Psoas muscle (tissue), 7 donors: ENCODE measurements at regions not wholly inside any gene's neighbourhood (a gene's known extent, or its start where the extent isn't known, plus 50 kb on each side); places are given as distances from the start of the nearest gene placed in this dataset.

Experiments
- ATAC-seq, 4 donors: fragments of 200-7000 bp; cut with Tn5 transposase; one replicate each; pipeline ENCODE4 v1.9.1; 2020; ENCODE audit warnings: moderate library complexity in 3 of 4, mild to moderate bottlenecking in 2 of 4
- DNase-seq, 2 donors: peaks; one replicate each; pipeline ENCODE4 v3.0.0-alpha.2; 2020
- H3K27ac ChIP-seq: fragments of 200-600 bp; one replicate; pipeline ENCODE4 v1.8.0; 2022
- H3K27me3 ChIP-seq, 3 donors: fragments of 200-600 bp in 1 of 3; one replicate each; pipeline versions ENCODE4 v1.6.1 to v1.8.0; 2013 to 2022; ENCODE audit warnings: low read length in 2 of 3, mild to moderate bottlenecking in 2 of 3, moderate library complexity in 1 of 3; ENCODE audit not compliant: insufficient read depth in 3 of 3
- H3K36me3 ChIP-seq, 2 donors: fragments of 200-600 bp in 1 of 2; one replicate each; pipeline versions ENCODE4 v1.6.1 to v1.8.0; 2013 to 2022; ENCODE audit warnings: low read depth in 1 of 2, mild to moderate bottlenecking in 1 of 2, moderate library complexity in 1 of 2; ENCODE audit not compliant: insufficient read depth in 1 of 2
- H3K4me1 ChIP-seq: fragments of 200-600 bp; one replicate; pipeline ENCODE4 v1.8.0; 2022
- H3K4me3 ChIP-seq: fragments of 200-600 bp; one replicate; pipeline ENCODE4 v1.8.0; 2022; ENCODE audit warnings: mild to moderate bottlenecking
- H3K9me3 ChIP-seq: fragments of 200-600 bp; one replicate; pipeline ENCODE4 v1.8.0; 2022
- CTCF ChIP-seq: fragments of 200-600 bp; IDR thresholded peaks from one replicate; pipeline ENCODE4 v1.8.0; 2022; ENCODE audit warnings: antibody characterized with exemption
- WGBS, 3 donors: extraction: QIAGEN DNeasy Blood & Tissue Kit; methylation state at CpG; one replicate each; pipeline versions ENCODE4 v1.1.6 to v1.1.7; 2013; 5-methylcytosine and 5-hydroxymethylcytosine counted together
- intact Hi-C, 2 donors: fragments of 100-400 bp; cut with DNase I; formaldehyde crosslinking; loops; one replicate each; pipeline versions ENCODE4 v1.11.0 to v1.14.2; 2022
- donor health status: healthy with polysubstance abuse.
- donor health status: DM: no; HTN: no; CAD: no; lungs with moderate emphysema.
- donor health status: Bipolar disorder and iron deficiency.
- donor health status: healthy.
- donor health status: DM: yes; HTN: yes; CAD: no.
- donor health status: DM: no; HTN: no; CAD: no.
- donor health status: DM: yes; HTN: yes; CAD: no.

GRCh38 chr18:38456253-38456652 is 890.7 kb upstream of the CELF4 start:
- TF ChIP-seq CTCF: no peak

GRCh38 chr18:38454764-38455469 is 889.3 kb upstream of the CELF4 start:
- DNase-seq: no peak
- H3K9me3 ChIP-seq: no peaks in the 10 kb centered on the region
- WGBS, 3 donors: 71 to 85% (median 78%) methylated on average over 1 of the region's 1 CpG
- no peaks in the 10 kb centered on the region for H3K36me3 ChIP-seq
- H3K4me3 ChIP-seq: no peak overlapping the region
- H3K27me3 ChIP-seq: no peaks in the 10 kb centered on the region
- H3K27ac ChIP-seq: no peak overlapping the region
- no peaks in the 10 kb centered on the region for H3K4me1 ChIP-seq
- no peak for TF ChIP-seq CTCF
- no peak for ATAC-seq
- intact Hi-C loops: no loop called here

More at GRCh38 chr18:38456253-38456652, 890.7 kb upstream of the CELF4 start:
- WGBS, 3 donors: 67 to 77% (median 69%) methylated on average over 5 of the region's 5 CpGs
- no peak overlapping the region for H3K27ac ChIP-seq
- DNase-seq (no peak), ATAC-seq (no peak)
- no peaks in the 10 kb centered on the region for H3K9me3 ChIP-seq
- no peak overlapping the region for H3K4me3 ChIP-seq
- H3K27me3 ChIP-seq: no peaks in the 10 kb centered on the region
- intact Hi-C loops: no loop called here
- no peaks in the 10 kb centered on the region for H3K4me1 ChIP-seq
- H3K36me3 ChIP-seq: no peaks in the 10 kb centered on the region

- Histone ChIP-seq H3K27me3 (no peaks in the 10 kb centered on the region), H3K9me3 (no peaks in the 10 kb centered on the region), H3K4me3 (no peak overlapping the region), H3K27ac (no peak overlapping the region), H3K4me1 (no peaks in the 10 kb centered on the region), H3K36me3 (no peaks in the 10 kb centered on the region)
- intact Hi-C loops: no loop called here
- ATAC-seq: no peak
- no peak for TF ChIP-seq CTCF
- no peak for DNase-seq
- WGBS, 3 donors: 71 to 83% (median 82%) methylated on average over 5 of the region's 5 CpGs
Observed at GRCh38 chr18:38453880-38454279, 888.3 kb upstream of the CELF4 start.

- no peak for ATAC-seq
- Histone ChIP-seq H3K4me3 (no peak overlapping the region), H3K9me3 (no peaks in the 10 kb centered on the region), H3K27ac (no peak overlapping the region), H3K36me3 (no peaks in the 10 kb centered on the region), H3K4me1 (no peaks in the 10 kb centered on the region), H3K27me3 (no peaks in the 10 kb centered on the region)
- 54 to 59% (median 56%) methylated on average over 4 of the region's 4 CpGs for WGBS, 3 donors
- no peak for DNase-seq
- intact Hi-C loops: no loop called here
- TF ChIP-seq CTCF: no peak
Observed at GRCh38 chr18:38450876-38451275, 885.3 kb upstream of the CELF4 start.

- no peak overlapping the region for H3K27ac ChIP-seq
- H3K4me1 ChIP-seq: no peaks in the 10 kb centered on the region
- no peak overlapping the region for H3K4me3 ChIP-seq
- DNase-seq: no peak
- TF ChIP-seq CTCF: no peak
- H3K9me3 ChIP-seq: no peaks in the 10 kb centered on the region
- H3K36me3 ChIP-seq: no peaks in the 10 kb centered on the region
- 85 to 96% (median 90%) methylated on average over 1 of the region's 1 CpG for WGBS, 3 donors
- H3K27me3 ChIP-seq: no peaks in the 10 kb centered on the region
- no peak for ATAC-seq
- intact Hi-C loops: no loop called here
Observed at GRCh38 chr18:38445804-38446145, 880.2 kb upstream of the CELF4 start.
